Fibroblast of skin of left quadriceps (primary cell): ENCODE measurements at regions not wholly inside any gene's neighbourhood (a gene's known extent, or its start where the extent isn't known, plus 50 kb on each side); places are given as distances from the start of the nearest gene placed in this dataset.

Experiments used
- DNase-seq, 2 experiments: peaks; one replicate each; pipeline ENCODE4 v3.0.0-alpha.2; 2013; ENCODE audit warnings: low read depth in 2 of 2

GRCh38 chr10:36115364-36115763, 473.3 kb upstream of the FZD8 start:
- DNase-seq: no peak

GRCh38 chr10:36114913-36115312, 472.8 kb upstream of the FZD8 start:
- DNase-seq: peak; percentile 26 to 45

GRCh38 chr10:36114141-36114540, 472.0 kb upstream of the FZD8 start:
- no peak for DNase-seq

GRCh38 chr10:36111676-36112075, 469.6 kb upstream of the FZD8 start:
- DNase-seq: no peak

- no peak for DNase-seq
These were observed 468.0 kb upstream of the FZD8 start for GRCh38 chr10:36110097-36110496.

GRCh38 chr10:36109399-36110023, 467.4 kb upstream of the FZD8 start:
- DNase-seq: no peak

GRCh38 chr10:36097696-36098095, 455.6 kb upstream of the FZD8 start:
- DNase-seq: no peak

GRCh38 chr10:36096576-36096975, 454.5 kb upstream of the FZD8 start:
- DNase-seq: no peak

GRCh38 chr10:36094096-36094495, 452.0 kb upstream of the FZD8 start:
- DNase-seq: no peak

- DNase-seq: no peak
These were observed 450.0 kb upstream of the FZD8 start for GRCh38 chr10:36092116-36092515.

- DNase-seq: no peak
These were observed 448.9 kb upstream of the FZD8 start for GRCh38 chr10:36091007-36091406.

- DNase-seq: no peak
These were observed 447.8 kb upstream of the FZD8 start for GRCh38 chr10:36089790-36090440.

- DNase-seq: no peak
These were observed 445.2 kb upstream of the FZD8 start for GRCh38 chr10:36087006-36088005.

GRCh38 chr10:36075196-36075595, 433.1 kb upstream of the FZD8 start:
- DNase-seq: no peak

GRCh38 chr10:36073796-36074345, 431.8 kb upstream of the FZD8 start:
- DNase-seq: no peak

- no peak for DNase-seq
These were observed 426.4 kb upstream of the FZD8 start for GRCh38 chr10:36068542-36068941.

- no peak for DNase-seq
These were observed 425.7 kb upstream of the FZD8 start for GRCh38 chr10:36067748-36068147.

- no peak for DNase-seq
These were observed 424.8 kb upstream of the FZD8 start for GRCh38 chr10:36066850-36067249.

- no peak for DNase-seq
These were observed 424.0 kb upstream of the FZD8 start for GRCh38 chr10:36066102-36066501.

- DNase-seq: no peak
These were observed 421.3 kb upstream of the FZD8 start for GRCh38 chr10:36063396-36063795.

GRCh38 chr10:36057731-36058130, 415.6 kb upstream of the FZD8 start:
- no peak for DNase-seq

GRCh38 chr10:36057180-36057579, 415.1 kb upstream of the FZD8 start:
- DNase-seq: no peak
